ENCODE measurements at regions not wholly inside any gene's neighbourhood (a gene's known extent, or its start where the extent isn't known, plus 50 kb on each side); places are given as distances from the start of the nearest gene placed in this dataset.

GRCh38 chr6:44507014-44507413 lies 119.5 kb downstream of the CDC5L start:
- Mint-ChIP-seq H3K27me3 (ENCODE audit: low read depth) (peaks cover 2% of the 10 kb centered on the region; the same call in 1 of the 2 replicates), H3K9me3 (no peaks in the 10 kb centered on the region), H3K4me1 (peaks cover 2 to 4% of the 10 kb centered on the region in 2 experiments; a peak in 1 of 4 replicates), H3K36me3 (ENCODE audit: insufficient read depth in 1 of 3, low read depth in 3 of 3) (no peaks in the 10 kb centered on the region; a peak in 1 of 7 replicates), H3K27ac (no peak overlapping the region), H3K4me3 (no peak overlapping the region)
- no peak overlapping the region for H3K14ac ChIP-seq (ENCODE audit: insufficient read depth, low read length)
- H2AK5ac ChIP-seq (ENCODE audit: insufficient read length, low read length), result no peak overlapping the region
- no peak overlapping the region for H4K8ac ChIP-seq (replicated peaks; ENCODE audit: insufficient read length, low read depth, low read length)
- H2AFZ ChIP-seq (ENCODE audit: low read length), result no peak overlapping the region
- no peak overlapping the region for H3K4ac ChIP-seq (ENCODE audit: low read depth, low read length)
- DNase-seq, result no peak
- 100% methylated on average over 1 of the region's 1 CpG for WGBS (ENCODE audit: extremely low coverage, insufficient read length, low lambda C conversion rate)
- no peaks in the 10 kb centered on the region for H3K23me2 ChIP-seq (ENCODE audit: insufficient read length, low read depth, low read length, poor library complexity, severe bottlenecking)
- 0 out of 2 replicates have a peak, but pooled peaks cover 5% of the 10 kb centered on the region for H3K4me1 ChIP-seq (ENCODE audit: insufficient read depth, low read length)
- H2BK5ac ChIP-seq (ENCODE audit: insufficient read length, low read length), result no peak overlapping the region
- H2BK120ac ChIP-seq (ENCODE audit: low read depth, low read length, poor library complexity, severe bottlenecking), result no peak overlapping the region
- TF ChIP-seq CTCF (conservative IDR thresholded peaks at IDR 0.05), result no peak
- no peaks in the 10 kb centered on the region for H3K79me2 ChIP-seq (ENCODE audit: insufficient read depth, low read length)
- H2BK15ac ChIP-seq (ENCODE audit: low read depth, low read length), result no peak overlapping the region
- H3K9ac ChIP-seq (ENCODE audit: extremely low read depth, insufficient read length, low read length), result no peak overlapping the region
- no peaks in the 10 kb centered on the region for H3K27me3 ChIP-seq (ENCODE audit: insufficient read depth, low read length)
- no peak overlapping the region for H3K23ac ChIP-seq (ENCODE audit: insufficient read length, low read depth, low read length)
- H3K27ac ChIP-seq (ENCODE audit: insufficient read length, low read depth, low read length), result no peak overlapping the region
- H4K91ac ChIP-seq (ENCODE audit: insufficient read length, low read depth, low read length), result no peak overlapping the region
- H3K79me1 ChIP-seq (ENCODE audit: insufficient read depth, low read depth, low read length, poor library complexity, severe bottlenecking), result no peaks in the 10 kb centered on the region
- H4K20me1 ChIP-seq (ENCODE audit: control insufficient read depth, insufficient read depth, insufficient read length), result no peaks in the 10 kb centered on the region
- H2BK12ac ChIP-seq (ENCODE audit: insufficient read length, low read depth, low read length), result no peak overlapping the region
- H4K5ac ChIP-seq (ENCODE audit: insufficient read length, low read depth, low read length), result no peak overlapping the region
- no peak overlapping the region for H3K56ac ChIP-seq (ENCODE audit: insufficient read length, low read depth, low read length)
- no peak overlapping the region for H3K18ac ChIP-seq (ENCODE audit: insufficient read length, low read depth, low read length)
- no peak overlapping the region for H3K4me2 ChIP-seq (ENCODE audit: insufficient read depth, insufficient read length, low read length)
- H3T11ph ChIP-seq (ENCODE audit: low read length), result no peak overlapping the region
- no peak overlapping the region for H2BK20ac ChIP-seq (ENCODE audit: low read depth, low read length, poor library complexity, severe bottlenecking)
- H3K9me3 ChIP-seq (ENCODE audit: control insufficient read depth, low read depth, low read length), result no peaks in the 10 kb centered on the region

All from H9 (cell line).